Loucy (cell line): ENCODE measurements at regions not wholly inside any gene's neighbourhood (a gene's known extent, or its start where the extent isn't known, plus 50 kb on each side); places are given as distances from the start of the nearest gene placed in this dataset.

Experiments used
- H2AFZ ChIP-seq: fragments of 200-600 bp; sonication (generic); 2 replicates; pipeline ENCODE4 v1.6.0; 2016; ENCODE audit warnings: antibody characterized with exemption, mild to moderate bottlenecking, low read length, moderate library complexity
- H3F3A ChIP-seq: fragments of 200-600 bp; 2 replicates; pipeline ENCODE4 v1.6.0; 2016; ENCODE audit warnings: antibody characterized with exemption, low read depth, mild to moderate bottlenecking
- H3K27me3 ChIP-seq: fragments of 200-600 bp; sonication (generic); 2 replicates; pipeline ENCODE4 v1.6.1; 2014; ENCODE audit warnings: low read length, mild to moderate bottlenecking; ENCODE audit not compliant: insufficient read depth, poor library complexity, severe bottlenecking
- H3K36me3 ChIP-seq: fragments of 200-600 bp; sonication (generic); 2 replicates; pipeline ENCODE4 v1.6.1; 2016; ENCODE audit warnings: low read length; ENCODE audit not compliant: insufficient read depth
- H3K4me1 ChIP-seq: fragments of 200-600 bp; sonication (generic); 2 replicates; pipeline ENCODE4 v1.5.1; 2014; ENCODE audit warnings: low read length, mild to moderate bottlenecking; ENCODE audit not compliant: insufficient read depth, poor library complexity, severe bottlenecking
- H3K4me2 ChIP-seq: fragments of 200-600 bp; sonication (generic); 2 replicates; pipeline ENCODE4 v1.6.0; 2014; ENCODE audit warnings: antibody characterized with exemption, low read length, low read depth, mild to moderate bottlenecking; ENCODE audit not compliant: poor library complexity, severe bottlenecking
- H3K4me3 ChIP-seq: fragments of 200-600 bp; sonication (generic); 2 replicates; pipeline ENCODE4 v1.5.1; 2014; ENCODE audit warnings: low read length, mild to moderate bottlenecking, mixed read lengths; ENCODE audit not compliant: poor library complexity, severe bottlenecking
- H3K79me2 ChIP-seq: fragments of 200-600 bp; sonication (generic); 2 replicates; pipeline ENCODE4 v1.6.1; 2014; ENCODE audit warnings: low read length; ENCODE audit not compliant: insufficient read depth
- H3K9ac ChIP-seq: fragments of 200-600 bp; sonication (generic); 2 replicates; pipeline ENCODE4 v1.6.0; 2014; ENCODE audit warnings: mild to moderate bottlenecking, low read depth, low read length, moderate library complexity; ENCODE audit not compliant: poor library complexity, severe bottlenecking
- H3K9me2 ChIP-seq: fragments of 200-600 bp; sonication (generic); replicated peaks from 2 replicates; pipeline ENCODE4 v1.6.1; 2016; ENCODE audit warnings: low read depth, low read length, mixed read lengths
- H3K9me3 ChIP-seq: fragments of 200-600 bp; sonication (generic); 2 replicates; pipeline ENCODE4 v1.6.1; 2014; ENCODE audit warnings: mild to moderate bottlenecking, antibody characterized with exemption, low read length, low read depth; ENCODE audit not compliant: insufficient read depth
- H4K20me1 ChIP-seq: fragments of 200-600 bp; sonication (generic); 2 replicates; pipeline ENCODE4 v1.6.0; 2014; ENCODE audit warnings: antibody characterized with exemption, low read length, mild to moderate bottlenecking; ENCODE audit not compliant: insufficient read depth, poor library complexity, severe bottlenecking
- CTCF ChIP-seq: fragments of 200-600 bp; sonication (generic); conservative IDR thresholded peaks from 2 replicates; pipeline ENCODE4 v1.5.1; 2014; ENCODE audit warnings: mild to moderate bottlenecking, antibody characterized with exemption, low read length
- EZH2phosphoT487 ChIP-seq: fragments of 200-600 bp; IDR thresholded peaks from 2 replicates; pipeline ENCODE4 v1.6.1; 2018; ENCODE audit warnings: antibody characterized with exemption, mild to moderate bottlenecking, moderate library complexity, borderline replicate concordance

DNA sequence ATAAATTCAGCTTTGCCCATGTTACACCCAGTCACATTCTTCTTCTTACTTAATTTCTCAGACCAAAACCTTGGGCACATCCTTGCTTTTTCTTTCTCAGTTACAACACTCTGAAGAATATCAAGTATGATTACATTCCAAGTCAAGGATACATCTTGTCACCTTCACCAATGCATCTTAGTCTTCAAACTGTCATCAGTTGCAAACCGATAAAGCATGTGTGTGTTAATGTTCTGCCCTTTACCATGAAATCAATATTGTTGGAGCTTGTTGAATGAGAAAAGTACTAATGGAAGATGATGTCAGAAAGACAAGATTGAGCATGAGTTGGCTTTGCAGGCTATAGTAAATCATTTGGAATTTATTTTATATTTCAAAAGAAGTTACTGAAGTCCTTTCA is 764.6 kb downstream of the NCAM2 start:
- Histone ChIP-seq H3K36me3 (no peaks in the 10 kb centered on the region), H3K9ac (no peak overlapping the region), H3K4me1 (no peaks in the 10 kb centered on the region), H3K4me3 (no peak overlapping the region), H2AFZ (no peak overlapping the region), H3F3A (no peaks in the 10 kb centered on the region), H3K9me3 (no peaks in the 10 kb centered on the region), H3K4me2 (no peak overlapping the region), H3K27me3 (no peaks in the 10 kb centered on the region), H3K9me2 (no peaks in the 10 kb centered on the region), H3K79me2 (no peaks in the 10 kb centered on the region), H4K20me1 (no peaks in the 10 kb centered on the region)
- TF ChIP-seq EZH2phosphoT487 (no peak), CTCF (no peak)

GRCh38 chr21:21764281-21764680 is 766.1 kb downstream of the NCAM2 start:
- Histone ChIP-seq H4K20me1 (no peaks in the 10 kb centered on the region), H3K27me3 (no peaks in the 10 kb centered on the region), H3K9me2 (no peaks in the 10 kb centered on the region), H3K4me1 (no peaks in the 10 kb centered on the region), H2AFZ (no peak overlapping the region), H3K79me2 (no peaks in the 10 kb centered on the region), H3K9ac (no peak overlapping the region), H3K4me2 (no peak overlapping the region), H3F3A (no peaks in the 10 kb centered on the region), H3K36me3 (no peaks in the 10 kb centered on the region), H3K9me3 (no peaks in the 10 kb centered on the region), H3K4me3 (no peak overlapping the region)
- TF ChIP-seq EZH2phosphoT487 (no peak), CTCF (no peak)

GRCh38 chr21:21767276-21767675 is 769.1 kb downstream of the NCAM2 start:
- no peak overlapping the region for H2AFZ ChIP-seq
- H3K27me3 ChIP-seq: no peaks in the 10 kb centered on the region
- H3K9ac ChIP-seq: no peak overlapping the region
- H4K20me1 ChIP-seq: no peaks in the 10 kb centered on the region
- no peaks in the 10 kb centered on the region for H3F3A ChIP-seq
- H3K4me2 ChIP-seq: no peak overlapping the region
- H3K4me1 ChIP-seq: no peaks in the 10 kb centered on the region
- H3K36me3 ChIP-seq: no peaks in the 10 kb centered on the region
- no peaks in the 10 kb centered on the region for H3K9me2 ChIP-seq
- no peak for TF ChIP-seq CTCF
- no peak for TF ChIP-seq EZH2phosphoT487
- H3K79me2 ChIP-seq: no peaks in the 10 kb centered on the region
- H3K9me3 ChIP-seq: no peaks in the 10 kb centered on the region
- H3K4me3 ChIP-seq: no peak overlapping the region
